ENCODE measurements at regions not wholly inside any gene's neighbourhood (a gene's known extent, or its start where the extent isn't known, plus 50 kb on each side); places are given as distances from the start of the nearest gene placed in this dataset.

DNA sequence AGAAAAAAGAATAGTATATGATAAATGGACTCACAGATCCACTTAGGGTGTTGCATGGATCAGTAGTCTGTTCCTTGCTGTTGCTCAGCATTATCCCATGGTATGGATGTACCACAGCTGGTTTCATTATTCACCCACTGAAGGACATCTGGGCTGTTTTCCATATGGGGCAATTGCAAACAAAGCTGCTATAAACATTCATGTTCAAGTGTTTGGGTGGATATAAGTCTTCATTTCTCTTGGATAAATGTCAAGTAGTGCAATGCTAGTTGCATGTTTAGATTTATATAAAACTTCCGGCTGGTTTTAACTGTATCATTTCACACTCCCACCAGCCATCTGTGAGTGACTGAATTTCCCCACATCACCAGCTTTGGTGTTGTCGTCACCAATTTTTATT lies 137.7 kb downstream of the ASB7 start:
- ChIA-PET CTCF (no interaction called here), POLR2A (no interaction called here)
- intact Hi-C loops (cut with micrococcal nuclease; ENCODE audit: unreplicated experiment) = no loop called here
- Mint-ChIP-seq H3K27ac (ENCODE audit: unreplicated experiment) (no peak overlapping the region), H3K4me1 (ENCODE audit: low read depth, unreplicated experiment) (peaks cover 7% of the 10 kb centered on the region), H3K9me3 (ENCODE audit: unreplicated experiment) (peaks cover under 1% of the 10 kb centered on the region), H3K27me3 (ENCODE audit: insufficient read depth, unreplicated experiment) (no peaks in the 10 kb centered on the region), H3K36me3 (ENCODE audit: insufficient read depth, unreplicated experiment) (no peaks in the 10 kb centered on the region), H3K4me3 (ENCODE audit: unreplicated experiment) (no peak overlapping the region)
- no peaks in the 10 kb centered on the region for H3K4me1 ChIP-seq
- no peaks in the 10 kb centered on the region; the same call in 1 of the 2 replicates for H3K9me3 ChIP-seq
- DNase-seq = no peak
- H3K27me3 ChIP-seq (replicated peaks; ENCODE audit: control insufficient read depth, insufficient read depth, low read length) = no peaks in the 10 kb centered on the region
- no peaks in the 10 kb centered on the region for H3K36me3 ChIP-seq (ENCODE audit: control insufficient read depth, insufficient read depth, low read length)
- H3K4me3 ChIP-seq (ENCODE audit: low read depth, low read length) = no peak overlapping the region
- TF ChIP-seq, protein P1, sequence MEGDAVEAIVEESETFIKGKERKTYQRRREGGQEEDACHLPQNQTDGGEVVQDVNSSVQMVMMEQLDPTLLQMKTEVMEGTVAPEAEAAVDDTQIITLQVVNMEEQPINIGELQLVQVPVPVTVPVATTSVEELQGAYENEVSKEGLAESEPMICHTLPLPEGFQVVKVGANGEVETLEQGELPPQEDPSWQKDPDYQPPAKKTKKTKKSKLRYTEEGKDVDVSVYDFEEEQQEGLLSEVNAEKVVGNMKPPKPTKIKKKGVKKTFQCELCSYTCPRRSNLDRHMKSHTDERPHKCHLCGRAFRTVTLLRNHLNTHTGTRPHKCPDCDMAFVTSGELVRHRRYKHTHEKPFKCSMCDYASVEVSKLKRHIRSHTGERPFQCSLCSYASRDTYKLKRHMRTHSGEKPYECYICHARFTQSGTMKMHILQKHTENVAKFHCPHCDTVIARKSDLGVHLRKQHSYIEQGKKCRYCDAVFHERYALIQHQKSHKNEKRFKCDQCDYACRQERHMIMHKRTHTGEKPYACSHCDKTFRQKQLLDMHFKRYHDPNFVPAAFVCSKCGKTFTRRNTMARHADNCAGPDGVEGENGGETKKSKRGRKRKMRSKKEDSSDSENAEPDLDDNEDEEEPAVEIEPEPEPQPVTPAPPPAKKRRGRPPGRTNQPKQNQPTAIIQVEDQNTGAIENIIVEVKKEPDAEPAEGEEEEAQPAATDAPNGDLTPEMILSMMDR (IDR thresholded peaks at IDR 0.05; ENCODE audit: insufficient read depth in 1 of 2, low read depth in 1 of 2, low read length in 1 of 2, severe bottlenecking in 1 of 2, unreplicated experiment in 1 of 2) = no peak
- no TSS peak for BruUV-seq (replicated peaks)

DNA sequence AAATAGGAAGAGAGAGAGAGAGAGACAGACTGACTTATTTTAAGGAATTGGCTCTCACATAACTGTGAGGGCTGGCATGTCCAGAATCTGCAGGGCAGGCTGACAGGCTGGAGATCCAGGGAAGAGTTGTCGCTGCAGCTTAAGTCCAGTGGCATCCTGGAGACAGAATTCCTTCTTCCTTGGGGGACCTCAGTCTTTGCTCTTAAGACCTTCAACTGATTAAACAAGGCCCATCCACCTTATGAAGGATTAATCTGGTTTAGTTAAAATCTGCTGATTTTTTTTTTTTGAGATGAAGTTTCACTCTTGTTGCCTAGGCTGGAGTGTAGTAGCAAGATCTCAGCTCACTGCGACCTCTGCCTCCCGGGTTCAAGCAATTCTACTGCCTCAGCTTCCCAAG lies 128.0 kb upstream of the ALDH1A3 start:
- no peaks in the 10 kb centered on the region for H3K36me3 ChIP-seq (ENCODE audit: control insufficient read depth, insufficient read depth, low read length)
- no peak overlapping the region for H3K4me3 Mint-ChIP-seq (ENCODE audit: unreplicated experiment)
- CTCF ChIA-PET = no interaction called here
- H3K27ac Mint-ChIP-seq (ENCODE audit: unreplicated experiment) = no peak overlapping the region
- no peaks in the 10 kb centered on the region for H3K4me1 Mint-ChIP-seq (ENCODE audit: low read depth, unreplicated experiment)
- DNase-seq = no peak
- peaks cover 6% of the 10 kb centered on the region; the same call in 1 of the 2 replicates for H3K9me3 ChIP-seq
- no peaks in the 10 kb centered on the region for H3K27me3 Mint-ChIP-seq (ENCODE audit: insufficient read depth, unreplicated experiment)
- H3K9me3 Mint-ChIP-seq (ENCODE audit: unreplicated experiment) = peaks cover 14% of the 10 kb centered on the region
- H3K4me3 ChIP-seq (ENCODE audit: low read depth, low read length) = no peak overlapping the region
- intact Hi-C loops (cut with micrococcal nuclease; ENCODE audit: unreplicated experiment) = no loop called here
- H3K27me3 ChIP-seq (replicated peaks; ENCODE audit: control insufficient read depth, insufficient read depth, low read length) = no peaks in the 10 kb centered on the region
- TF ChIP-seq, protein P1 (IDR thresholded peaks at IDR 0.05; ENCODE audit: insufficient read depth in 1 of 2, low read depth in 1 of 2, low read length in 1 of 2, severe bottlenecking in 1 of 2, unreplicated experiment in 1 of 2) = no peak
- BruUV-seq (replicated peaks) = no TSS peak
- H3K36me3 Mint-ChIP-seq (ENCODE audit: insufficient read depth, unreplicated experiment) = no peaks in the 10 kb centered on the region
- no peaks in the 10 kb centered on the region for H3K4me1 ChIP-seq
- POLR2A ChIA-PET = no interaction called here

DNA sequence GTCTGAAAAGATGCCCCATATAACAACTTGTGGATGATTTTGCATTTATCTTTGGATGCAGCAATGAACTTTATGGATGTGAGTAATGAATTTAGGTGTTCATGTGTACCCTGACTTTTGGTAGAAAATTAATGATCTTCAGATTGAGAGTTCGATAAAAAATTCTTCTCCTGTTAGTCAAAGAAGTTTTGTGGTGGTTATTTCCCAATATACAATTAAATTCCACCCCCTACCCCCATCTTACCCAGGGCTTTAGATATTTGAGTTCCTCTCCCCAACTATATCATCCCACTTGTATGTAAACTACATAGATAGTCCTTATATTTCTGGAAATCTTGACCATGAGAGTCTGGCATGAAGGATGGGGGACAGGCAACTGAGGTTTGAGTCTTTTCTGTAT lies 126.1 kb upstream of the ALDH1A3 start:
- ChIA-PET POLR2A (no interaction called here), CTCF (no interaction called here)
- Mint-ChIP-seq H3K27ac (ENCODE audit: unreplicated experiment) (no peak overlapping the region), H3K27me3 (ENCODE audit: insufficient read depth, unreplicated experiment) (no peaks in the 10 kb centered on the region), H3K9me3 (ENCODE audit: unreplicated experiment) (peaks cover 14% of the 10 kb centered on the region), H3K36me3 (ENCODE audit: insufficient read depth, unreplicated experiment) (no peaks in the 10 kb centered on the region), H3K4me3 (ENCODE audit: unreplicated experiment) (no peak overlapping the region), H3K4me1 (ENCODE audit: low read depth, unreplicated experiment) (no peaks in the 10 kb centered on the region)
- intact Hi-C loops (cut with micrococcal nuclease; ENCODE audit: unreplicated experiment) = no loop called here
- no peaks in the 10 kb centered on the region for H3K36me3 ChIP-seq (ENCODE audit: control insufficient read depth, insufficient read depth, low read length)
- TF ChIP-seq, protein P1 (IDR thresholded peaks at IDR 0.05; ENCODE audit: insufficient read depth in 1 of 2, low read depth in 1 of 2, low read length in 1 of 2, severe bottlenecking in 1 of 2, unreplicated experiment in 1 of 2) = no peak
- DNase-seq = no peak
- no TSS peak for BruUV-seq (replicated peaks)
- no peaks in the 10 kb centered on the region for H3K9me3 ChIP-seq
- 0 out of 2 replicates have a peak, but pooled peaks cover 3% of the 10 kb centered on the region for H3K4me1 ChIP-seq
- no peaks in the 10 kb centered on the region for H3K27me3 ChIP-seq (replicated peaks; ENCODE audit: control insufficient read depth, insufficient read depth, low read length)
- H3K4me3 ChIP-seq (ENCODE audit: low read depth, low read length) = no peak overlapping the region
